Upper lobe of left lung (tissue), 4 donors: ENCODE measurements at regions not wholly inside any gene's neighbourhood (a gene's known extent, or its start where the extent isn't known, plus 50 kb on each side); places are given as distances from the start of the nearest gene placed in this dataset.

Experiments
- CTCF ChIP-seq, 6 experiments: fragments of 450-650 bp in 4 of 6; fragments of 200-600 bp in 2 of 6; sonication (generic) in 2 of 6; IDR thresholded peaks; one replicate each; pipeline ENCODE4 v1.5.1; 2016 to 2019; ENCODE audit warnings: antibody characterized with exemption in 6 of 6
- POLR2A ChIP-seq, 4 donors: fragments of 450-650 bp; IDR thresholded peaks; one replicate each; pipeline ENCODE4 v1.5.1; 2016 to 2017; ENCODE audit warnings: antibody characterized with exemption in 4 of 4, mild to moderate bottlenecking in 2 of 4

- TF ChIP-seq CTCF (IDR thresholded peaks at IDR 0.05) (no peak), POLR2A (IDR thresholded peaks at IDR 0.05) (no peak)
Observed at GRCh38 chr4:45425135-45425534, 698.7 kb downstream of the GABRG1 start.
